ENCODE measurements at regions not wholly inside any gene's neighbourhood (a gene's known extent, or its start where the extent isn't known, plus 50 kb on each side); places are given as distances from the start of the nearest gene placed in this dataset.
"Not testable (repeated sequence)": the region's sequence is repeated elsewhere in the genome, so short reads cannot be mapped to it uniquely, and the experiment has no call there.

- no peak for DNase-seq (ENCODE audit: low read depth)
Measured at GRCh38 chr5:28666110-28666509, 1627.7 kb upstream of the CDH9 start.

GRCh38 chr5:28648108-28648507, 1609.7 kb upstream of the CDH9 start:
- DNase-seq (ENCODE audit: low read depth): no peak

GRCh38 chr5:28632607-28633006, 1594.2 kb upstream of the CDH9 start:
- DNase-seq (ENCODE audit: low read depth): no peak

- no peak for DNase-seq (ENCODE audit: low read depth)
Measured at GRCh38 chr5:28603869-28604268, 1565.5 kb upstream of the CDH9 start.

- no peak for DNase-seq (ENCODE audit: low read depth)
Measured at GRCh38 chr5:28602429-28602828, 1564.0 kb upstream of the CDH9 start.

GRCh38 chr5:28596707-28597106, 1558.3 kb upstream of the CDH9 start:
- DNase-seq (ENCODE audit: low read depth): not testable (repeated sequence)

- no peak for DNase-seq (ENCODE audit: low read depth)
Measured at GRCh38 chr5:28580616-28581015, 1542.2 kb upstream of the CDH9 start.

GRCh38 chr5:28576022-28576421, 1537.6 kb upstream of the CDH9 start:
- no peak for DNase-seq (ENCODE audit: low read depth)

- no peak for DNase-seq (ENCODE audit: low read depth)
Measured at GRCh38 chr5:28575368-28575767, 1537.0 kb upstream of the CDH9 start.

GRCh38 chr5:28574606-28575005, 1536.2 kb upstream of the CDH9 start:
- no peak for DNase-seq (ENCODE audit: low read depth)

GRCh38 chr5:28567048-28567447, 1528.7 kb upstream of the CDH9 start:
- no peak for DNase-seq (ENCODE audit: low read depth)

- DNase-seq (ENCODE audit: low read depth): no peak
Measured at GRCh38 chr5:28561522-28561921, 1523.1 kb upstream of the CDH9 start.

GRCh38 chr5:28558196-28558595, 1519.8 kb upstream of the CDH9 start:
- DNase-seq (ENCODE audit: low read depth): no peak

- DNase-seq (ENCODE audit: low read depth): no peak
Measured at GRCh38 chr5:28557114-28557513, 1518.7 kb upstream of the CDH9 start.

GRCh38 chr5:28549588-28549987, 1511.2 kb upstream of the CDH9 start:
- DNase-seq (ENCODE audit: low read depth): no peak

GRCh38 chr5:28548856-28549255, 1510.5 kb upstream of the CDH9 start:
- DNase-seq (ENCODE audit: low read depth): no peak

- DNase-seq (ENCODE audit: low read depth): no peak
Measured at GRCh38 chr5:28544501-28544900, 1506.1 kb upstream of the CDH9 start.

GRCh38 chr5:28543473-28544098, 1505.2 kb upstream of the CDH9 start:
- DNase-seq (ENCODE audit: low read depth): no peak

- DNase-seq (ENCODE audit: low read depth): no peak
Measured at GRCh38 chr5:28542987-28543386, 1504.6 kb upstream of the CDH9 start.

GRCh38 chr5:28523888-28524635, 1485.7 kb upstream of the CDH9 start:
- peak; percentile 1 for DNase-seq (ENCODE audit: low read depth)

- no peak for DNase-seq (ENCODE audit: low read depth)
Measured at GRCh38 chr5:28523416-28523815, 1485.0 kb upstream of the CDH9 start.

GRCh38 chr5:28517691-28518090, 1479.3 kb upstream of the CDH9 start:
- DNase-seq (ENCODE audit: low read depth): no peak

GRCh38 chr5:28516722-28517121, 1478.3 kb upstream of the CDH9 start:
- DNase-seq (ENCODE audit: low read depth): no peak

GRCh38 chr5:28512648-28513047, 1474.3 kb upstream of the CDH9 start:
- DNase-seq (ENCODE audit: low read depth): no peak

Measured in EH (cell line).